GM12873 (cell line): ENCODE measurements at regions not wholly inside any gene's neighbourhood (a gene's known extent, or its start where the extent isn't known, plus 50 kb on each side); places are given as distances from the start of the nearest gene placed in this dataset.

Experiments used
- CTCF ChIP-seq: IDR thresholded peaks from 2 replicates; pipeline ENCODE4 v1.5.1; 2012; ENCODE audit warnings: low read depth, mild to moderate bottlenecking, moderate library complexity, low read length, control low read depth; ENCODE audit not compliant: insufficient read depth; ENCODE audit errors: missing control alignments

GRCh38 chr3:148612278-148612677 lies 85.4 kb upstream of the AGTR1 start:
- TF ChIP-seq CTCF: no peak

GRCh38 chr3:148615382-148615781 lies 82.3 kb upstream of the AGTR1 start:
- no peak for TF ChIP-seq CTCF

GRCh38 chr3:148625095-148625736 lies 72.5 kb upstream of the AGTR1 start:
- TF ChIP-seq CTCF: no peak

- no peak for TF ChIP-seq CTCF
Observed at GRCh38 chr3:148625991-148626390, 71.7 kb upstream of the AGTR1 start.

- no peak for TF ChIP-seq CTCF
Observed at GRCh38 chr3:148629006-148629405, 68.7 kb upstream of the AGTR1 start.

- TF ChIP-seq CTCF: no peak
Observed at GRCh38 chr3:148631124-148631903, 66.4 kb upstream of the AGTR1 start.

- no peak for TF ChIP-seq CTCF
Observed at GRCh38 chr3:148641722-148642121, 56.0 kb upstream of the AGTR1 start.
